ENCODE measurements at regions not wholly inside any gene's neighbourhood (a gene's known extent, or its start where the extent isn't known, plus 50 kb on each side); places are given as distances from the start of the nearest gene placed in this dataset.

DNA sequence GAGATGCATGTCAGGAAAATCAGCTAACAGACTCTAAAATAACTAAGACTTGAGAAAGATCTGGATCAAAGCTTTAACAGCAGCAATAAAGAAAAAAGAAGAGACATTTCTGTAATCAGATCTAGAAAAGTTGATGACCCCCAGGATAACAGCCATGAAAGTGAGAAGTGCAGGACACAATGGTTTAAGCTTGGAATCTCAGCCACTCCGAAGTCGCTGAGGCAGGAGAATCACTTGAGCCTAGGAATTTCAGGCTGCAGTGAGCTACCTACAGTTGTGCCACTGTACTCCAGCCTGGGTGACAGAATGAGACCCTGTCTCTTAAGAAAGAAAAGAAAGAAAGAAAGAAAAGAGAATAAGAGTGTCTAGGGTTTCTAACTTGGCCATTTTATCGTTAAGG is 544.1 kb downstream of the CD83 start:
- TF ChIP-seq, protein P1, sequence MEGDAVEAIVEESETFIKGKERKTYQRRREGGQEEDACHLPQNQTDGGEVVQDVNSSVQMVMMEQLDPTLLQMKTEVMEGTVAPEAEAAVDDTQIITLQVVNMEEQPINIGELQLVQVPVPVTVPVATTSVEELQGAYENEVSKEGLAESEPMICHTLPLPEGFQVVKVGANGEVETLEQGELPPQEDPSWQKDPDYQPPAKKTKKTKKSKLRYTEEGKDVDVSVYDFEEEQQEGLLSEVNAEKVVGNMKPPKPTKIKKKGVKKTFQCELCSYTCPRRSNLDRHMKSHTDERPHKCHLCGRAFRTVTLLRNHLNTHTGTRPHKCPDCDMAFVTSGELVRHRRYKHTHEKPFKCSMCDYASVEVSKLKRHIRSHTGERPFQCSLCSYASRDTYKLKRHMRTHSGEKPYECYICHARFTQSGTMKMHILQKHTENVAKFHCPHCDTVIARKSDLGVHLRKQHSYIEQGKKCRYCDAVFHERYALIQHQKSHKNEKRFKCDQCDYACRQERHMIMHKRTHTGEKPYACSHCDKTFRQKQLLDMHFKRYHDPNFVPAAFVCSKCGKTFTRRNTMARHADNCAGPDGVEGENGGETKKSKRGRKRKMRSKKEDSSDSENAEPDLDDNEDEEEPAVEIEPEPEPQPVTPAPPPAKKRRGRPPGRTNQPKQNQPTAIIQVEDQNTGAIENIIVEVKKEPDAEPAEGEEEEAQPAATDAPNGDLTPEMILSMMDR (IDR thresholded peaks at IDR 0.05) = no peak
- TF ChIP-seq POLR2A (IDR thresholded peaks at IDR 0.05) = no peak
- no peak for TF ChIP-seq POLR2AphosphoS5 (IDR thresholded peaks at IDR 0.05)
